AG09309 (cell line): ENCODE measurements at regions not wholly inside any gene's neighbourhood (a gene's known extent, or its start where the extent isn't known, plus 50 kb on each side); places are given as distances from the start of the nearest gene placed in this dataset.

Experiments used
- DNase-seq: peaks from one replicate; pipeline ENCODE4 v3.0.0-alpha.2; 2010; ENCODE audit warnings: low read depth
- H3K4me3 ChIP-seq: 2 replicates; pipeline ENCODE4 v1.5.1; 2011; ENCODE audit warnings: mild to moderate bottlenecking, low read depth, low read length, moderate library complexity; ENCODE audit not compliant: control insufficient read depth
- CTCF ChIP-seq: IDR thresholded peaks from 2 replicates; pipeline ENCODE4 v1.5.1; 2011; ENCODE audit warnings: mild to moderate bottlenecking, low read depth, low read length, inconsistent platforms; ENCODE audit not compliant: insufficient read depth, control insufficient read depth; ENCODE audit errors: missing control alignments

- no peak overlapping the region for H3K4me3 ChIP-seq
- no peak for TF ChIP-seq CTCF
- no peak for DNase-seq
These were observed 244.4 kb downstream of the LRRIQ3 start for GRCh38 chr1:73953586-73953985.

- TF ChIP-seq CTCF: no peak
- DNase-seq: no peak
- no peak overlapping the region for H3K4me3 ChIP-seq
These were observed 244.8 kb downstream of the LRRIQ3 start for GRCh38 chr1:73953186-73953585.

GRCh38 chr1:73948055-73948454 is 249.9 kb downstream of the LRRIQ3 start:
- no peak for TF ChIP-seq CTCF
- no peak for DNase-seq
- H3K4me3 ChIP-seq: no peak overlapping the region

GRCh38 chr1:73947009-73947408 is 251.0 kb downstream of the LRRIQ3 start:
- DNase-seq: no peak
- TF ChIP-seq CTCF: no peak

GRCh38 chr1:73943270-73943669 is 254.7 kb downstream of the LRRIQ3 start:
- DNase-seq: no peak
- no peak overlapping the region for H3K4me3 ChIP-seq
- TF ChIP-seq CTCF: no peak

More at GRCh38 chr1:73947009-73947408, 251.0 kb downstream of the LRRIQ3 start:
- H3K4me3 ChIP-seq: no peak overlapping the region

GRCh38 chr1:73930293-73930692 is 267.7 kb downstream of the LRRIQ3 start:
- TF ChIP-seq CTCF: no peak
- no peak for DNase-seq
- H3K4me3 ChIP-seq: no peak overlapping the region

- H3K4me3 ChIP-seq: no peak overlapping the region
- TF ChIP-seq CTCF: no peak
- no peak for DNase-seq
These were observed 283.0 kb downstream of the LRRIQ3 start for GRCh38 chr1:73914951-73915350.
